ENCODE measurements at regions not wholly inside any gene's neighbourhood (a gene's known extent, or its start where the extent isn't known, plus 50 kb on each side); places are given as distances from the start of the nearest gene placed in this dataset.

DNA sequence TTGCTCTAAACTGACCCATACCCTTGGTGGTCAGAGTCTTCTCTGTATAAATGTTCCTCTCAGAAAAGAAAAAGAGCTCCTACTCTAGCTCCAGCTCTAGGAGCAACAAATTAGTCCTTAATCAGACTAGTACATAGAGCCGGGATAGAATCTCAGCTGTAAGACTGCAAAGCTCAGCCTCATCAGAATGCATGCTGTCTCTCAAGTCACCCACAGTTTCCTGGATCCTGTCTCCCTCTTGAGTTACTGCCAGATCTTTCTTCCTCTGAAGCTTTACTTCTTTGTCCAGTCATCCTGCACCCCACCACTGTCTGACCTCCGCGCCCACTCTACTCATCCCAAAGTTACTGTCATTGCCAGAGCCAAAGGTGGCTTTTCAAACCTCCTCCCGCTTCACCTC lies 139.3 kb upstream of the PRMT8 start:
- no peak overlapping the region for H3K4me3 ChIP-seq (ENCODE audit: low read depth, low read length)
- no peak for TF ChIP-seq CTCF (IDR thresholded peaks at IDR 0.05; ENCODE audit: insufficient read depth, low read length)
- no peak for DNase-seq (ENCODE audit: low read depth)

DNA sequence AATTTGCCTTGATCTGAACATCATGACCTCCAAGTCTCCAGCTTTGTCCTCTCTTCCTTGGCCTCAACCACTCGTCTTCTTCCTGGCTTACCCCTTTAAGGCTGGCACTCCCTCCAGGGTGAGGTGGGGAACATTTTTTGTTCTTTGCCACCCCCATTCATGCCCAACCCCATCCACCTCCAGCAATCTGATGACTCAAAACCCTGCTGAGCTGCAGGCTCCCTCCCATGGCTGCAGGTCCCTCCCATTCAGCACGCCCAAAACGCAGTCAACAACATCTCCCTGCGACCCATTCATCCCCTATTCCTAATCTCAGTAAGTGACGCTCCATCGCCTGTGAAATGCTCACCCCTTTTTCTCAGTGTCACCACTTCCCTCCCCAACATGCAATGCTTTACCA lies 138.8 kb upstream of the PRMT8 start:
- no peak for TF ChIP-seq CTCF (IDR thresholded peaks at IDR 0.05; ENCODE audit: insufficient read depth, low read length)
- no peak overlapping the region for H3K4me3 ChIP-seq (ENCODE audit: low read depth, low read length)
- no peak for DNase-seq (ENCODE audit: low read depth)

DNA sequence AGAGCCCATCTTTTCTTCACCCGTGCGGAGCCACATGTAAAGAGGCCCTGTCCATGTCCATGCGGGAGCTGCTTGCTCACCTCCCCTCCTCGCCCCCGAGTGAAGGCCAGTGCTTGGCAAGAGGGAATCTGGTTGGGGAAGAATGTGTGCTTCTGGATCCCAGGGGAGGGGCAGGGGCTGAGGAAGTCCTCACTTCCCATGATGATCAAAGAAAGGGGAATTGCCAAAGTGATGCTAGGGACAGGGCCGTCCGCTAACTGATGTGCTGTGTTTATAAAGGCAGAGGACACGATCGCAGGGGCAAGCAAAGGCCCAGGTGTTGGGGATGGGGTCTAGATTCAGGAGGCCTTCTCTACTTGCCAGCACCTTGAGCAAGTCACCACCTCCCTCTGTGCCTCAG lies 137.4 kb upstream of the PRMT8 start:
- TF ChIP-seq CTCF (IDR thresholded peaks at IDR 0.05; ENCODE audit: insufficient read depth, low read length): no peak
- H3K4me3 ChIP-seq (ENCODE audit: low read depth, low read length): no peak overlapping the region
- no peak for DNase-seq (ENCODE audit: low read depth)

- no peak for DNase-seq (ENCODE audit: low read depth)
- TF ChIP-seq CTCF (IDR thresholded peaks at IDR 0.05; ENCODE audit: insufficient read depth, low read length): no peak
- no peak overlapping the region for H3K4me3 ChIP-seq (ENCODE audit: low read depth, low read length)
These were observed 136.4 kb upstream of the PRMT8 start for GRCh38 chr12:3354586-3354985.

GRCh38 chr12:3355378-3355900 lies 135.6 kb upstream of the PRMT8 start:
- no peak for TF ChIP-seq CTCF (IDR thresholded peaks at IDR 0.05; ENCODE audit: insufficient read depth, low read length)
- no peak for DNase-seq (ENCODE audit: low read depth)
- no peak overlapping the region for H3K4me3 ChIP-seq (ENCODE audit: low read depth, low read length)

DNA sequence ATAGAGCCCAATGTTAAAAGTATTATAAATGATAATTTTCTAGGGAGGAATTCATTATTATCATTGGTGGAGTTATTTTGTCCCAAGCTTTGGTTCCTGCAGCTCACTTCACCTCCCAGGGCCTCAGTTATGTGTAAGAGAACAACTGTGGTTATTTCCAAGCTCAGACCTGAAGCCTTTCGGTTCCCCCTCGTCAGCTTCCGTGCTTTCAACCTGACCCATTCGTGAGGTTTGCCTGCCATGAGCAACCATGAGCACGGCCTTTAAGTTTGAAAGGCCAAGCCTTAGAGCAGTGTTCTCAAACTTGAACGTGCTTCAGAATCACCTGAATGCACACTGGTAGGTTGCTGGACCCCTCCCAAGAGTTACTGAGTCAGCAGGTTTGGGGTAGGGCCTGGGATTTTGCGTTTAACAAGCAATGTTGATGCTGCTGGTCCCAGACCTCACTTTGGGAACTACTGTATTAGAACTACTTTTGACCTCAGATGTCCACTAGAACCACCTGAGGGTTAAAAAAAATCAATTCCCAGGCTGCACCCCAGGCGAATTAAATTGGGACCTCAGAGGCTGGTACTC lies 133.0 kb upstream of the PRMT8 start:
- no peak overlapping the region for H3K4me3 ChIP-seq (ENCODE audit: low read depth, low read length)
- DNase-seq (ENCODE audit: low read depth): no peak
- no peak for TF ChIP-seq CTCF (IDR thresholded peaks at IDR 0.05; ENCODE audit: insufficient read depth, low read length)

DNA sequence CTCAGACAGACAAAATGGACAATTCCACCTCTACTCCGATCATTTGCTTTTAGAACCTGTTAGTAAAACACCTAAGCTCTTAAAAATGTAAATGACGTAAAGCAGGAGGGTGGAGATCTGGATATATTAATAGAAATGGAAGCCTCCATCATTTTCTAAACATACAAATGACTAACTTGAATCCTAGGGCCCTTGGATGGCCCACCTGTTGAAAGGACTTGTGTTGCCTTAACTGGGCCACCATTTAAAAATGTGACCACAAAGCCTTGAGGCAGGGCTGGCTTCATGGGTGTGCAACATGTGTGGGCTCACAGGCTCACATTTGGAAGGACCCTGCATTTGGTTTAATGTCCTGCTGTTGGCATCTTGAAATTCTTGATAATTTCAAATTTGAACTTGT lies 131.5 kb upstream of the PRMT8 start:
- H3K4me3 ChIP-seq (ENCODE audit: low read depth, low read length): no peak overlapping the region
- DNase-seq (ENCODE audit: low read depth): no peak
- TF ChIP-seq CTCF (IDR thresholded peaks at IDR 0.05; ENCODE audit: insufficient read depth, low read length): no peak
